CD8-positive, alpha-beta memory T cell (primary cell): ENCODE measurements at regions not wholly inside any gene's neighbourhood (a gene's known extent, or its start where the extent isn't known, plus 50 kb on each side); places are given as distances from the start of the nearest gene placed in this dataset.

Experiments used
- CTCF ChIA-PET: fragments of 350-600 bp; sonication (Branson Sonifier 250); formaldehyde crosslinking; loops from one replicate; lab custom pipeline; 2021; ENCODE audit warnings: antibody characterized with exemption; lab: Charles Lee
- POLR2A ChIA-PET: fragments of 350-600 bp; sonication (Branson Sonifier 250); formaldehyde crosslinking; loops from one replicate; lab custom pipeline; 2021; ENCODE audit warnings: antibody characterized with exemption; lab: Charles Lee
- DNase-seq, 5 donors: peaks; one replicate each; pipeline versions ENCODE4 v3.0.0 to v3.0.0-alpha.2; 2020 to 2022; ENCODE audit warnings: mixed read lengths in 1 of 5
- H3K27ac ChIP-seq: one replicate; pipeline ENCODE4 v1.7.0; 2013; ENCODE audit warnings: low read depth, mild to moderate bottlenecking, low read length, moderate library complexity
- H3K27me3 ChIP-seq: 2 replicates; pipeline ENCODE4 v1.7.0; 2013; ENCODE audit warnings: low read length, mild to moderate bottlenecking; ENCODE audit not compliant: insufficient read depth, poor library complexity, severe bottlenecking
- H3K36me3 ChIP-seq: 2 replicates; pipeline ENCODE4 v1.7.0; 2013; ENCODE audit warnings: mild to moderate bottlenecking, low read length, moderate library complexity; ENCODE audit not compliant: insufficient read depth
- H3K4me1 ChIP-seq: 2 replicates; pipeline ENCODE4 v1.7.0; 2013; ENCODE audit warnings: mild to moderate bottlenecking, low read length, moderate library complexity; ENCODE audit not compliant: insufficient read depth
- H3K4me3 ChIP-seq: 2 replicates; pipeline ENCODE4 v1.7.0; 2013; ENCODE audit warnings: mild to moderate bottlenecking, low read length
- H3K9me3 ChIP-seq: 2 replicates; pipeline ENCODE4 v1.7.0; 2013; ENCODE audit warnings: mild to moderate bottlenecking, low read length
- H3K27ac Mint-ChIP-seq, 8 donors: one replicate each; pipeline ENCODE4 v1.8.0; 2020 to 2021; ENCODE audit warnings: mixed read lengths in 8 of 8, mild to moderate bottlenecking in 6 of 8, inconsistent platforms in 3 of 8, moderate library complexity in 3 of 8
- H3K27me3 Mint-ChIP-seq, 2 donors: one replicate each; pipeline ENCODE4 v1.8.0; 2020 to 2021; ENCODE audit warnings: mixed read lengths in 2 of 2, mild to moderate bottlenecking in 1 of 2, moderate library complexity in 1 of 2
- H3K36me3 Mint-ChIP-seq, 3 donors: one replicate each; pipeline ENCODE4 v1.8.0; 2020 to 2021; ENCODE audit warnings: mixed read lengths in 3 of 3, inconsistent platforms in 1 of 3, mild to moderate bottlenecking in 1 of 3
- H3K4me1 Mint-ChIP-seq, 3 donors: one replicate each; pipeline ENCODE4 v1.8.0; 2020 to 2021; ENCODE audit warnings: mixed read lengths in 3 of 3, inconsistent platforms in 1 of 3, mild to moderate bottlenecking in 1 of 3
- H3K4me3 Mint-ChIP-seq, 7 donors: one replicate each; pipeline ENCODE4 v1.8.0; 2020 to 2021; ENCODE audit warnings: mixed read lengths in 7 of 7, mild to moderate bottlenecking in 6 of 7, moderate library complexity in 4 of 7, inconsistent platforms in 2 of 7
- H3K9me3 Mint-ChIP-seq, 5 donors: one replicate each; pipeline ENCODE4 v1.8.0; 2020 to 2022; ENCODE audit warnings: mixed read lengths in 5 of 5, mild to moderate bottlenecking in 3 of 5, moderate library complexity in 2 of 5, inconsistent platforms in 1 of 5

DNA sequence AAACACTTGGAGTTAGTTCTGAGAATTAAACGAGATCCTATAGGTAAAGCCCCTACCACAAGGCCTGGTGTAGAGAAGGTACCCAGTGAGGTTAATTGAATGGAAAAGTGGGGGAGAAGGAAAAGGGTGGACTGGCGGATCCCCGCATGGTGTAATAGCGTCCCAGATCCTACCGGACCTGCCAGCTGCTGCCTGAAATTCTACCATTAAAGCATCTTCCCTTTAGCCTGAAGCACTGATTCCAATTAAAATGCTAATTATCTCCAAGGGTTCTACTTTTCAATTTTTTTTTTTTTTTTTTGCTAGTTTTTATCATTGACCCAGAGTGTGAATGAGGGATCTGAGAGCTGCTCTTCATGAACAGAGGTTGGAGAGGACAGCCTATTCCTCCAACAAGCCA is 237.9 kb downstream of the TLE3 start:
- Mint-ChIP-seq H3K4me1 (peaks cover 10 to 17% (median 12%) of the 10 kb centered on the region in 3 donors), H3K4me3 (no peak overlapping the region), H3K27me3 (peaks cover 0 to 9% of the 10 kb centered on the region in 2 donors), H3K27ac (no peak overlapping the region), H3K36me3 (no peaks in the 10 kb centered on the region), H3K9me3 (no peaks in the 10 kb centered on the region)
- POLR2A ChIA-PET = no interaction called here
- Histone ChIP-seq H3K4me1 (peaks cover 16% of the 10 kb centered on the region), H3K27me3 (no peaks in the 10 kb centered on the region), H3K36me3 (no peaks in the 10 kb centered on the region), H3K4me3 (no peak overlapping the region), H3K9me3 (no peaks in the 10 kb centered on the region), H3K27ac (no peak overlapping the region)
- no peak for DNase-seq
- CTCF ChIA-PET = interaction anchor here (0.7 kb wide), 1 partner anchor 348 kb away, joined by 3 read pairs; no protein-coding TSS in a partner anchor

- H3K36me3 ChIP-seq = no peaks in the 10 kb centered on the region
- Mint-ChIP-seq H3K27me3 (peaks cover 0 to 9% of the 10 kb centered on the region in 2 donors), H3K27ac (no peak overlapping the region), H3K4me1 (peaks cover 10 to 17% (median 12%) of the 10 kb centered on the region in 3 donors), H3K4me3 (no peak overlapping the region), H3K9me3 (no peaks in the 10 kb centered on the region), H3K36me3 (no peaks in the 10 kb centered on the region)
- peaks cover 16% of the 10 kb centered on the region for H3K4me1 ChIP-seq
- ChIA-PET POLR2A (no interaction called here), CTCF (interaction anchor here (0.7 kb wide), 1 partner anchor 349 kb away, joined by 3 read pairs; no protein-coding TSS in a partner anchor)
- H3K27me3 ChIP-seq = no peaks in the 10 kb centered on the region
- H3K9me3 ChIP-seq = no peaks in the 10 kb centered on the region
- no peak overlapping the region for H3K27ac ChIP-seq
- no peak for DNase-seq
- no peak overlapping the region for H3K4me3 ChIP-seq
These were observed 237.4 kb downstream of the TLE3 start for GRCh38 chr15:69860321-69860720.

DNA sequence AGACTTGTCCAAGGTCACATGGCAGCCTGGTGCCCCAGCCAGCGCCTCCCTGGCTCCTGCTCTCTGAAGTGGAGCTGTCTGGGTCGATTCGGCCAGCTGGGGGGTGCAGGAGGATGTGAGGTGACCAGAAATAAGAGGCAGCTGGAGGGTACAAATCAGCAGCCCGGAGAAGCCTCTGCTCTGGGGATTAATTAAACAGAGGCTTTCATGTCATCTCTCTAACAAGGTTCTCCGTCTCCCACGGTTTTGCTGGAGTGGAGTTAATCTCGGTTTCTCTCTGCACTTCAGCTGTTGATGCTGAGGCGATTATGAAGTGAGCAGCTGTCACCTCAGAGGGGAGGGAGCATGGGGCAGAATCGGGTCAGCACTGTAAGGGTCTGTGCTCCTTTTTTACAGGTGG is 236.8 kb downstream of the TLE3 start:
- Mint-ChIP-seq H3K4me1 (peaks cover 10 to 17% (median 12%) of the 10 kb centered on the region in 3 donors), H3K4me3 (no peak overlapping the region), H3K27me3 (peaks cover 0 to 9% of the 10 kb centered on the region in 2 donors), H3K27ac (no peak overlapping the region), H3K36me3 (no peaks in the 10 kb centered on the region), H3K9me3 (no peaks in the 10 kb centered on the region)
- Histone ChIP-seq H3K27me3 (no peaks in the 10 kb centered on the region), H3K4me3 (no peak overlapping the region), H3K36me3 (no peaks in the 10 kb centered on the region), H3K9me3 (no peaks in the 10 kb centered on the region), H3K27ac (no peak overlapping the region), H3K4me1 (peaks cover 16% of the 10 kb centered on the region)
- POLR2A ChIA-PET = no interaction called here
- DNase-seq = no peak
- CTCF ChIA-PET = no interaction called here

DNA sequence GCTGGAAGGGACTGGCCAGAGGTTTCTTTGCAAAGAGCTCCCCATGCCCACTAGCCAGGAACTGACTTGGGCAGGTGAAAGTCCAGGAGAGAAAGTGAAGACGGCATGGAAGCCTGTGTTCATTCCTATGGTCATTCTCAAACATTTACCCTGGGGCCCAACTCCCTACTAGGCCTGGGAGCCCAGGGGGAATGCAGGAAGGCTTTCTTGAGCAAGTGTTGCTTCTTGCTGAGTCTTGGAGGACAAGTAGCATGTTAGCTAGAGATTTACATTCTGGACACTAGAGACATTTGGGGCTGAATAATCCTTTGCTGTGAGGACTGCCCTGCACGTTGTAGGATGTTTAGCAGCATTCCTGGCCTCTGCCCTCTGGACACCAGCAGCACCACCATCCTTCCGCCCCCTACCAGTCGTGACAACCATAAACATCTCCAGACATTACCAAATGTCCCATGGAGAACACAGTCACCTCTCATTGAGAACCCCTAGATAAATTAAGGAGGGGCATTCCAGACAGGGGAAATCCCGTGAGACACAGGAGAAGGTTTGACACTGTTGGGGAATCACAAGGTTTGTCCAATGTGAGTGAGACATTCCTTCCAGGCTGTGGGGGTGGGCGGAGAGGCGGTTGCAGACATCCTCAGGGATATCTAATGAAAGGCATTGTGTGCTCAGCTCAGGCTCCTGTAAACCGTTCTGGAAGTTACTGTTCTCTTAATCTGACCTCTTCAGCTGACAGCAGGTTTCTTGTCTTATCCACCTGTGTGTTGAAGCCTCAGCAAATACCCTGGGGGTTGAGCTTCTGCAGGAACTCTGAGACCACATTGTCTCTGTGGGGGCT is 236.2 kb downstream of the TLE3 start:
- Histone ChIP-seq H3K9me3 (no peaks in the 10 kb centered on the region), H3K27me3 (no peaks in the 10 kb centered on the region), H3K27ac (no peak overlapping the region), H3K4me1 (peaks cover 16% of the 10 kb centered on the region), H3K4me3 (no peak overlapping the region), H3K36me3 (no peaks in the 10 kb centered on the region)
- no peak for DNase-seq
- H3K9me3 Mint-ChIP-seq = no peaks in the 10 kb centered on the region
- H3K4me1 Mint-ChIP-seq = peaks cover 10 to 17% (median 12%) of the 10 kb centered on the region in 3 donors
- peaks cover 0 to 7% of the 10 kb centered on the region in 2 donors for H3K27me3 Mint-ChIP-seq
- H3K27ac Mint-ChIP-seq = no peak overlapping the region
- H3K36me3 Mint-ChIP-seq = no peaks in the 10 kb centered on the region
- ChIA-PET CTCF (no interaction called here), POLR2A (no interaction called here)
- H3K4me3 Mint-ChIP-seq = no peak overlapping the region

GRCh38 chr15:69862540-69862939 is 235.2 kb downstream of the TLE3 start:
- Mint-ChIP-seq H3K9me3 (no peaks in the 10 kb centered on the region), H3K4me1 (peaks cover 9 to 10% (median 10%) of the 10 kb centered on the region in 3 donors), H3K36me3 (no peaks in the 10 kb centered on the region), H3K27ac (no peak overlapping the region), H3K27me3 (peaks cover 0 to 7% of the 10 kb centered on the region in 2 donors), H3K4me3 (no peak overlapping the region)
- Histone ChIP-seq H3K4me1 (peaks cover 13% of the 10 kb centered on the region), H3K4me3 (no peak overlapping the region), H3K27ac (no peak overlapping the region), H3K9me3 (no peaks in the 10 kb centered on the region), H3K27me3 (no peaks in the 10 kb centered on the region), H3K36me3 (no peaks in the 10 kb centered on the region)
- ChIA-PET CTCF (interaction anchor here (1.5 kb wide), 1 partner anchor 11 kb away, joined by 3 read pairs; no protein-coding TSS in a partner anchor), POLR2A (no interaction called here)
- no peak for DNase-seq

DNA sequence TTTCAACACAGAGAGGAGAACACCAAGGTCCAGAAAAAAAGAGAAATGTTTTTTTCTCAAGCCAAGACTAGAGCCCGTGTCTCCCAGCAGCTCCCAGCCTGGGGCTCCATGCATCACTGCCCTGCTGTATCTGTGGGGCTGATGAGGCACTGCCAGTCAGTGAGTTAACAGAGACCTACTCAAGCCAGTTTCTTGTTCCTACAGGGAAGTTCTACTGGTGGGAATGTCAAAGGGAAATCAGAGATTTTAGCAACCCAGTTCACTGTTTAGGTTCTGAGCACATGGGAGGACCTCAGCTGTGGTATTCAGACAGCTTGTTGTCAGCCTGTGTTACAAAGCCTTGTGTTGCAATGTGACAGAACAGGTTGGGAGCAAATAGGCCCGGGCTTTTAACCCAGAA is 234.3 kb downstream of the TLE3 start:
- Histone ChIP-seq H3K4me3 (no peak overlapping the region), H3K9me3 (no peaks in the 10 kb centered on the region), H3K27me3 (no peaks in the 10 kb centered on the region), H3K27ac (no peak overlapping the region), H3K4me1 (peaks cover 3% of the 10 kb centered on the region), H3K36me3 (no peaks in the 10 kb centered on the region)
- Mint-ChIP-seq H3K27ac (no peak overlapping the region), H3K9me3 (no peaks in the 10 kb centered on the region), H3K4me3 (no peak overlapping the region), H3K27me3 (peaks cover 0 to 9% of the 10 kb centered on the region in 2 donors), H3K36me3 (no peaks in the 10 kb centered on the region), H3K4me1 (peaks cover 3 to 4% (median 4%) of the 10 kb centered on the region in 3 donors)
- DNase-seq = no peak
- CTCF ChIA-PET = interaction anchor here (1.5 to 2.1 kb wide), 2 partner anchors 12 to 28 kb away, joined by 3 to 6 read pairs; no protein-coding TSS in a partner anchor
- POLR2A ChIA-PET = no interaction called here

DNA sequence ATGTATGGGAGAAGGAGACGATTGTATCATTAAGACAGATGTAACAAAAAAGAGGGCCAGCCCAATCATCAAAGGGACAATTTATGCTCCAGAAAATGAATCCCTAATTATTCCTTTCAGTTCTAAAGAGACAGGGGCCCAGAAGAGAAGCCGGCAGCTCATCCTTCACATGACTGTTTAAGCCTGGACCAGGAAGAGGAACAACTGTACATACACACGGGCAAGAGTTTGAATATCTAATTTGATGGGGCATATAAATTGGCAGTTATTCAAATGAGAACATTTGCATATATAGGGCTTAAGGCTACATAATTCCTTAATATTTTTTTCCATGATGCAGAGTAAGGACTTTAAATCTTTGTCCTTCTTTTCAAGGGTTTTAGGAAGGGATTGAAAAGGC is 232.3 kb downstream of the TLE3 start:
- POLR2A ChIA-PET = no interaction called here
- Mint-ChIP-seq H3K4me3 (no peak overlapping the region), H3K27me3 (peaks cover 4 to 10% of the 10 kb centered on the region in 2 donors), H3K9me3 (no peaks in the 10 kb centered on the region), H3K36me3 (no peaks in the 10 kb centered on the region), H3K4me1 (peaks cover 0 to 1% (median 0%) of the 10 kb centered on the region in 3 donors), H3K27ac (peak overlapping the region in 1 of 8 donors; percentile 24)
- H3K27ac ChIP-seq = no peak overlapping the region
- no peaks in the 10 kb centered on the region for H3K4me1 ChIP-seq
- no peaks in the 10 kb centered on the region for H3K9me3 ChIP-seq
- no peaks in the 10 kb centered on the region for H3K27me3 ChIP-seq
- no peak for DNase-seq
- H3K36me3 ChIP-seq = no peaks in the 10 kb centered on the region
- no peak overlapping the region for H3K4me3 ChIP-seq
- CTCF ChIA-PET = interaction anchor here (2.1 kb wide), 1 partner anchor 30 kb away, joined by 6 read pairs; no protein-coding TSS in a partner anchor

GRCh38 chr15:69868756-69869155 is 229.0 kb downstream of the TLE3 start:
- ChIA-PET POLR2A (no interaction called here), CTCF (no interaction called here)
- Histone ChIP-seq H3K9me3 (no peaks in the 10 kb centered on the region), H3K27ac (no peak overlapping the region), H3K36me3 (no peaks in the 10 kb centered on the region), H3K27me3 (no peaks in the 10 kb centered on the region), H3K4me3 (no peak overlapping the region), H3K4me1 (no peaks in the 10 kb centered on the region)
- no peak overlapping the region for H3K27ac Mint-ChIP-seq
- peaks cover 0 to 2% (median 0%) of the 10 kb centered on the region in 3 donors for H3K36me3 Mint-ChIP-seq
- no peak overlapping the region for H3K4me3 Mint-ChIP-seq
- no peak for DNase-seq
- H3K27me3 Mint-ChIP-seq = peaks cover 7% of the 10 kb centered on the region in 2 donors
- H3K4me1 Mint-ChIP-seq = peaks cover 0 to 1% (median 0%) of the 10 kb centered on the region in 3 donors
- H3K9me3 Mint-ChIP-seq = peaks cover 0 to 4% (median 2%) of the 10 kb centered on the region in 5 donors
